ENCODE measurements at regions not wholly inside any gene's neighbourhood (a gene's known extent, or its start where the extent isn't known, plus 50 kb on each side); places are given as distances from the start of the nearest gene placed in this dataset.
A peak's percentile ranks its signal among the peaks of the same experiment; 100 is the strongest.

DNA sequence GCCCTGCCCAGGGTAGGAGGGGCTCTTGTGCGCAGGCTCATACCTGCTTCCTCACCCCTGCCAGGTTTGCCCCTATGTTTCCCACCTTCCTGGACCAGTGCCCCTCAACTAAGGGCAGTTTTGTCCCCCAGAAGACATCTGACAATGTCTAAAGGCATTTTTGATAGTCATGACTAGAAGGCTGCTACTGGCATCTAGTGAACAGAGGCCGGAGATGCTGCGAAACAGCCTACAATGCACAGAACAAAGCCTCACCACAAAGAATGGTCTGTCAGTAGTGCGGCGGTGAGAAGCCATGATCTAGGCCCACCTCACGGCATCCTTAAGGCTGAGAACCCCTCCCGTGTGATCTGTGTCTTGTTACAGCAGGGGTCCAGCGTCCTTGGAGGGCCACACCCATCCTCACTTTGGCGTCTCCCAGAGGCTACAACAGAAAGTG is 96.0 kb downstream of the TMEM17 start:
- TF ChIP-seq CTCF (IDR thresholded peaks at IDR 0.05; ENCODE audit: low read length) (peak; percentile 72), EZH2 (IDR thresholded peaks at IDR 0.05; ENCODE audit: borderline replicate concordance, low read length) (no peak)

All from OCI-LY1 (cell line).